ENCODE measurements at regions not wholly inside any gene's neighbourhood (a gene's known extent, or its start where the extent isn't known, plus 50 kb on each side); places are given as distances from the start of the nearest gene placed in this dataset.

DNA sequence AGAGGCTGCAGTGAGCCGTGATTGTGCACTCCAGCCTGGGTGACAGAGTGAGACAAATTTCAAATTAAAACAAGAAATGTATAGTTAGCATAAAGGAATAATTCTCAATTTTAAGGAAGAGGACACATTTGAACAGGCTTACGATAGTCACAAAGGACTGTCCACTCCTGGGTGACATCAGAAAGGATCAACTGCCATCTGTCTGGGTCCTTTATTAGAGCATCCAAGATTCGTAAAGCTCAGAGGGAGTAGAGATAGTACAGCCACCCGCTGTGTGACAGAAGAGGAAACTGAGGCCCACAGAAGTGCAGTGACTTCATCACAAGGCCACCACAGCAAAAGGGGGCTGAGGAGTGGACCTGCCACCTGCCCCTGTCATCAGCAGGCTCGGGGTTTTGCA lies 149.3 kb upstream of the RBPJ start:
- TF ChIP-seq, protein P1, sequence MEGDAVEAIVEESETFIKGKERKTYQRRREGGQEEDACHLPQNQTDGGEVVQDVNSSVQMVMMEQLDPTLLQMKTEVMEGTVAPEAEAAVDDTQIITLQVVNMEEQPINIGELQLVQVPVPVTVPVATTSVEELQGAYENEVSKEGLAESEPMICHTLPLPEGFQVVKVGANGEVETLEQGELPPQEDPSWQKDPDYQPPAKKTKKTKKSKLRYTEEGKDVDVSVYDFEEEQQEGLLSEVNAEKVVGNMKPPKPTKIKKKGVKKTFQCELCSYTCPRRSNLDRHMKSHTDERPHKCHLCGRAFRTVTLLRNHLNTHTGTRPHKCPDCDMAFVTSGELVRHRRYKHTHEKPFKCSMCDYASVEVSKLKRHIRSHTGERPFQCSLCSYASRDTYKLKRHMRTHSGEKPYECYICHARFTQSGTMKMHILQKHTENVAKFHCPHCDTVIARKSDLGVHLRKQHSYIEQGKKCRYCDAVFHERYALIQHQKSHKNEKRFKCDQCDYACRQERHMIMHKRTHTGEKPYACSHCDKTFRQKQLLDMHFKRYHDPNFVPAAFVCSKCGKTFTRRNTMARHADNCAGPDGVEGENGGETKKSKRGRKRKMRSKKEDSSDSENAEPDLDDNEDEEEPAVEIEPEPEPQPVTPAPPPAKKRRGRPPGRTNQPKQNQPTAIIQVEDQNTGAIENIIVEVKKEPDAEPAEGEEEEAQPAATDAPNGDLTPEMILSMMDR (IDR thresholded peaks at IDR 0.05) = no peak
- no peak for TF ChIP-seq POLR2AphosphoS5 (IDR thresholded peaks at IDR 0.05; ENCODE audit: insufficient read depth in 1 of 2, low read depth in 1 of 2)

Data from vagina (tissue), 2 donors.